Spleen (tissue), 11 donors: ENCODE measurements at regions not wholly inside any gene's neighbourhood (a gene's known extent, or its start where the extent isn't known, plus 50 kb on each side); places are given as distances from the start of the nearest gene placed in this dataset.

Experiments
- DNase-seq: peaks from one replicate; pipeline ENCODE4 v3.0.0-alpha.2; 2020
- H3K27ac ChIP-seq, 8 donors: fragments of 200-600 bp; sonication (generic) in 7 of 8; 1 replicate in 4 of 8; 2 replicates in 4 of 8; pipeline versions ENCODE4 v1.5.0 to v1.8.0; 2016 to 2021; ENCODE audit warnings: inconsistent platforms in 4 of 8, mild to moderate bottlenecking in 4 of 8, moderate library complexity in 1 of 8
- H3K27me3 ChIP-seq, 7 donors: fragments of 200-600 bp; sonication (generic) in 6 of 7; replicated peaks in 1 of 7; 1 replicate in 4 of 7; 2 replicates in 3 of 7; pipeline versions ENCODE4 v1.5.0 to v1.8.0; 2016 to 2021; ENCODE audit warnings: inconsistent platforms in 3 of 7, mild to moderate bottlenecking in 1 of 7
- H3K36me3 ChIP-seq, 6 donors: fragments of 200-600 bp; sonication (generic) in 5 of 6; 1 replicate in 4 of 6; 2 replicates in 2 of 6; pipeline versions ENCODE4 v1.5.0 to v1.8.0; 2016 to 2021; ENCODE audit warnings: inconsistent platforms in 2 of 6
- H3K4me1 ChIP-seq, 6 donors: fragments of 200-600 bp; sonication (generic) in 5 of 6; 1 replicate in 3 of 6; 2 replicates in 3 of 6; pipeline versions ENCODE4 v1.5.0 to v1.8.0; 2016 to 2021; ENCODE audit warnings: inconsistent platforms in 3 of 6
- H3K4me3 ChIP-seq, 8 donors: fragments of 200-600 bp; sonication (generic) in 7 of 8; 1 replicate in 4 of 8; 2 replicates in 4 of 8; pipeline versions ENCODE4 v1.5.0 to v1.8.0; 2016 to 2021; ENCODE audit warnings: inconsistent platforms in 4 of 8, mild to moderate bottlenecking in 4 of 8, moderate library complexity in 2 of 8
- H3K9me3 ChIP-seq, 8 donors: fragments of 200-600 bp; sonication (generic) in 7 of 8; 1 replicate in 4 of 8; 2 replicates in 4 of 8; pipeline versions ENCODE4 v1.5.0 to v1.8.0; 2016 to 2021; ENCODE audit warnings: inconsistent platforms in 4 of 8
- CTCF ChIP-seq, 11 experiments: fragments of 200-600 bp in 7 of 11; fragments of 450-650 bp in 4 of 11; sonication (generic) in 4 of 11; IDR thresholded peaks in 8 of 11; conservative IDR thresholded peaks in 3 of 11; 1 replicate in 7 of 11; 2 replicates in 4 of 11; pipeline versions ENCODE4 v1.4.0 to v1.8.0; 2016 to 2021; ENCODE audit warnings: antibody characterized with exemption in 11 of 11, inconsistent platforms in 4 of 11, mild to moderate bottlenecking in 1 of 11
- POLR2A ChIP-seq, 3 donors: fragments of 450-650 bp; IDR thresholded peaks; one replicate each; pipeline ENCODE4 v1.5.1; 2017; ENCODE audit warnings: antibody characterized with exemption in 3 of 3, mild to moderate bottlenecking in 1 of 3
- POLR2AphosphoS5 ChIP-seq, 3 donors: sonication (generic); formaldehyde crosslinking; IDR thresholded peaks; one replicate each; pipeline ENCODE4 v1.5.1; 2017; ENCODE audit warnings: antibody characterized with exemption in 3 of 3
- WGBS, 5 donors: extraction: QIAGEN DNeasy Blood & Tissue Kit in 3 of 5; methylation state at CpG; one replicate each; pipeline versions ENCODE4 v1.1.5 to v1.1.7; 2013 to 2018; 5-methylcytosine and 5-hydroxymethylcytosine counted together
- intact Hi-C: fragments of 100-400 bp; cut with DNase I; formaldehyde crosslinking; loops from one replicate; pipeline ENCODE4 v1.15.0; 2023; ENCODE audit warnings: low total_unique reads
- donor health status: healthy with polysubstance abuse.
- donor health status: DM: no; HTN: no; CAD: no; lungs with moderate emphysema.
- donor health status: DM: no; HTN: no; CAD: no.
- donor health status: Bipolar disorder and iron deficiency.
- donor health status: healthy.
- donor health status: DM: no; HTN: no; CAD: no.
- donor health status: DM: yes; HTN: yes; CAD: no.

- intact Hi-C loops, result no loop called here
- Histone ChIP-seq H3K36me3 (no peaks in the 10 kb centered on the region), H3K4me1 (no peaks in the 10 kb centered on the region), H3K27ac (no peak overlapping the region), H3K27me3 (no peaks in the 10 kb centered on the region), H3K9me3 (no peaks in the 10 kb centered on the region), H3K4me3 (no peak overlapping the region)
- DNase-seq, result no peak
- no peak for TF ChIP-seq POLR2A (IDR thresholded peaks at IDR 0.05)
- 71 to 88% (median 83%) methylated on average over 1 of the region's 1 CpG for WGBS, 5 donors
Measured at GRCh38 chr18:34092796-34093195, 131.9 kb downstream of the NOL4 start.

- Histone ChIP-seq H3K4me1 (no peaks in the 10 kb centered on the region), H3K27me3 (no peaks in the 10 kb centered on the region), H3K36me3 (no peaks in the 10 kb centered on the region), H3K9me3 (no peaks in the 10 kb centered on the region), H3K27ac (no peak overlapping the region), H3K4me3 (no peak overlapping the region)
- TF ChIP-seq POLR2A (IDR thresholded peaks at IDR 0.05) (no peak), CTCF (IDR thresholded peaks at IDR 0.05 in 8 of 11, conservative IDR thresholded peaks at IDR 0.05 in 3 of 11) (no peak), POLR2AphosphoS5 (IDR thresholded peaks at IDR 0.05) (no peak)
- no peak for DNase-seq
- intact Hi-C loops, result no loop called here
- WGBS, 5 donors, result 0 to 56% (median 0%) methylated on average over 1 of the region's 1 CpG
Measured at GRCh38 chr18:34086370-34086769, 138.3 kb downstream of the NOL4 start.

- no peaks in the 10 kb centered on the region for H3K9me3 ChIP-seq
- H3K4me3 ChIP-seq, result no peak overlapping the region
- intact Hi-C loops, result no loop called here
- no peak overlapping the region for H3K27ac ChIP-seq
- no peak for TF ChIP-seq POLR2AphosphoS5 (IDR thresholded peaks at IDR 0.05)
- TF ChIP-seq POLR2A (IDR thresholded peaks at IDR 0.05), result no peak
- TF ChIP-seq CTCF (IDR thresholded peaks at IDR 0.05 in 8 of 11, conservative IDR thresholded peaks at IDR 0.05 in 3 of 11), result no peak
- H3K36me3 ChIP-seq, result no peaks in the 10 kb centered on the region
- no peaks in the 10 kb centered on the region for H3K27me3 ChIP-seq
- no peaks in the 10 kb centered on the region for H3K4me1 ChIP-seq
- WGBS, 5 donors, result 60 to 79% (median 75%) methylated on average over 4 of the region's 4 CpGs
- DNase-seq, result no peak
Measured at GRCh38 chr18:34085140-34085739, 139.5 kb downstream of the NOL4 start.

DNA sequence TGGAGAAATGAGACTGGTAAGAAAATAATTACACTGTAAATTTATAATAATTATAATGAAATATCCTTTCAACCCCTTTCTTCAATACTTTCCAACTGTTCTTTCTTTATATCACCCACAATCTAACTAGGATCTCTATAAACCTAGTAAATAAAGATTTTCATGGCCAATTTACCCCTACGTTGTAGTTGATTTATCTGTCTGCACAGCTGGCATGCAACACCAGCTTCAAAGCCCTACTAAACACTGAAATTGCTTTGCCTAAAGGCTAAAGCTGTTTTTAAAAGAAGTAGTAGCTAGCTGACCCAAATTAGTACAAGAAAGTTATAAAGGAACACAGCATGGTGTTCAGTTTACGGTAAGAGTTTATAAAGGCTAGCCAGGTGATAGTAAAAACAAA is 140.1 kb downstream of the NOL4 start:
- no peak overlapping the region for H3K4me3 ChIP-seq
- TF ChIP-seq POLR2A (IDR thresholded peaks at IDR 0.05) (no peak), POLR2AphosphoS5 (IDR thresholded peaks at IDR 0.05) (no peak), CTCF (IDR thresholded peaks at IDR 0.05 in 8 of 11, conservative IDR thresholded peaks at IDR 0.05 in 3 of 11) (no peak)
- H3K4me1 ChIP-seq, result no peaks in the 10 kb centered on the region
- WGBS, 5 donors, result 69 to 79% (median 78%) methylated on average over 2 of the region's 2 CpGs
- no peak for DNase-seq
- H3K9me3 ChIP-seq, result no peaks in the 10 kb centered on the region
- H3K36me3 ChIP-seq, result no peaks in the 10 kb centered on the region
- no peaks in the 10 kb centered on the region for H3K27me3 ChIP-seq
- H3K27ac ChIP-seq, result no peak overlapping the region
- intact Hi-C loops, result no loop called here
